ENCODE measurements at regions not wholly inside any gene's neighbourhood (a gene's known extent, or its start where the extent isn't known, plus 50 kb on each side); places are given as distances from the start of the nearest gene placed in this dataset.

DNA sequence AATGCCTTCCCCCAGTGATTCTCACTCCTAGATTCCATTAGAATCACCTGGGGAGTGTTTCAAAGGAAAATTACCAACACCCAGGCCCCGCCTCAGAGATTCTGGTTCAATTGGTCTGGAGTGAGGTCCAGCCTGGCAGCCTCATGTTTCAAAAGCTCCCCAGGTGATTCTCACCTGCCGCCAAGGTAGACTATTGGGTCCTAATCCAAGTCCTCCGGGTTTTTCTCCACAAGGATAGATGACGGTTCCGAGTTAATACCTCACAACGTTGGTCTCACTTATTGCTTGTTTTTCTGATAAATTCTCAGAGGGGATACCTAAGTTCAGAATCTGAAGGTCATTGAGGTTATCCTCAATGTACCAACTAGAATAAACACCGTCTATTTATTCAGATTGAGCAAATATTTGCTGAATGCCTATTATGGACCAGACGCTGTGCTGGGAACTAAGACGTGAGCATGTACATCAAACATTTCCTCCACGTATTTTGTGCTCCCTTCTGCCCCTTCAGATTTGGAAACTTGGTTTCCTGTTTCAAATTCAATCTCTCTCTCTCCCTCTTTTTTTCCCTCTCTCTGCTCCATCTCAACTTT, 97.5 kb downstream of the SEC16B start (continued):
- TF ChIP-seq MTA3 (CRISPR knock-in tag; IDR thresholded peaks at IDR 0.05): no peak
- no peak for TF ChIP-seq NFE2 (CRISPR knock-in tag; IDR thresholded peaks at IDR 0.05)
- TF ChIP-seq SALL1 (CRISPR knock-in tag; IDR thresholded peaks at IDR 0.05): peak; percentile 13; the same call in 1 of the 2 replicates
- no peak for TF ChIP-seq ZNF430 (CRISPR knock-in tag; IDR thresholded peaks at IDR 0.05)
- peak; percentile 97 for TF ChIP-seq HMG20A (CRISPR knock-in tag; IDR thresholded peaks at IDR 0.05; ENCODE audit: borderline replicate concordance)
- 0 out of 2 replicates have a peak, but pooled peaks have one; percentile 35 for TF ChIP-seq MEF2D (CRISPR knock-in tag; IDR thresholded peaks at IDR 0.05)
- peak; percentile 71 for TF ChIP-seq PAXIP1 (CRISPR knock-in tag; conservative IDR thresholded peaks at IDR 0.05)
- 0 out of 2 replicates have a peak, but pooled peaks have one; percentile 45 for TF ChIP-seq ATF1 (CRISPR knock-in tag; IDR thresholded peaks at IDR 0.05)
- TF ChIP-seq, protein P1, sequence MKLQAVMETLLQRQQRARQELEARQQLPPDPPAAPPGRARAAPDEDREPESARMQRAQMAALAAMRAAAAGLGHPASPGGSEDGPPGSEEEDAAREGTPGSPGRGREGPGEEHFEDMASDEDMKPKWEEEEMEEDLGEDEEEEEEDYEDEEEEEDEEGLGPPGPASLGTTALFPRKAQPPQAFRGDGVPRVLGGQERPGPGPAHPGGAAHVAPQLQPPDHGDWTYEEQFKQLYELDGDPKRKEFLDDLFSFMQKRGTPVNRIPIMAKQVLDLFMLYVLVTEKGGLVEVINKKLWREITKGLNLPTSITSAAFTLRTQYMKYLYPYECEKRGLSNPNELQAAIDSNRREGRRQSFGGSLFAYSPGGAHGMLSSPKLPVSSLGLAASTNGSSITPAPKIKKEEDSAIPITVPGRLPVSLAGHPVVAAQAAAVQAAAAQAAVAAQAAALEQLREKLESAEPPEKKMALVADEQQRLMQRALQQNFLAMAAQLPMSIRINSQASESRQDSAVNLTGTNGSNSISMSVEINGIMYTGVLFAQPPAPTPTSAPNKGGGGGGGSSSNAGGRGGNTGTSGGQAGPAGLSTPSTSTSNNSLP (IDR thresholded peaks at IDR 0.05; ENCODE audit: low read depth, low read length): 0 out of 2 replicates have a peak, but pooled peaks have one; percentile 21
- TF ChIP-seq BRD4 (CRISPR knock-in tag; IDR thresholded peaks at IDR 0.05): no peak
- TF ChIP-seq, protein P2, sequence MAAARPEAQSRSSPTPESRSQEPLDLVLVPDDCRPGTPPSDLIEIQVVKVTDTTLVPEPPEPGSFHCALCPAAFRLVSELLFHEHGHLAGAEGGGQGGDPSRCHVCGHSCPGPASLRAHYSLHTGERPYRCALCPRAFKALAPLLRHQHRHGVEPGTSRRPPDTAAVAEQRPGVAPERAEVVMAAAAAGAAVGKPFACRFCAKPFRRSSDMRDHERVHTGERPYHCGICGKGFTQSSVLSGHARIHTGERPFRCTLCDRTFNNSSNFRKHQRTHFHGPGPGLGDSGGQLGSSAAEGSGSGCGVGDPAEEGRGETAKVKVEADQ (CRISPR knock-in tag; IDR thresholded peaks at IDR 0.05; ENCODE audit: borderline replicate concordance): no peak
- TF ChIP-seq ZNF530 (CRISPR knock-in tag; IDR thresholded peaks at IDR 0.05; ENCODE audit: low read depth): no peak
- peak; percentile 25; the same call in 1 of the 2 replicates for TF ChIP-seq KDM1A (CRISPR knock-in tag; IDR thresholded peaks at IDR 0.05)
- TF ChIP-seq BCL6 (CRISPR knock-in tag; IDR thresholded peaks at IDR 0.05): peak; percentile 87
- TF ChIP-seq HDAC2 (CRISPR knock-in tag; IDR thresholded peaks at IDR 0.05): peak; percentile 78
- no peak for TF ChIP-seq ZNF292 (CRISPR knock-in tag; IDR thresholded peaks at IDR 0.05; ENCODE audit: borderline replicate concordance, low read depth)
- TF ChIP-seq PAF1 (CRISPR knock-in tag; IDR thresholded peaks at IDR 0.05): no peak
- no peak for TF ChIP-seq FLYWCH1 (CRISPR knock-in tag; IDR thresholded peaks at IDR 0.05)
- no peak for TF ChIP-seq HNRNPUL1 (IDR thresholded peaks at IDR 0.05; ENCODE audit: low read depth, low read length)
- peak; percentile 56 for TF ChIP-seq SOX5 (CRISPR knock-in tag; IDR thresholded peaks at IDR 0.05; ENCODE audit: borderline replicate concordance)
- TF ChIP-seq ZNF577 (CRISPR knock-in tag; IDR thresholded peaks at IDR 0.05; ENCODE audit: borderline replicate concordance, low read depth): no peak

Measured in HepG2 (cell line).